Effector memory CD8-positive, alpha-beta T cell (primary cell): ENCODE measurements at regions not wholly inside any gene's neighbourhood (a gene's known extent, or its start where the extent isn't known, plus 50 kb on each side); places are given as distances from the start of the nearest gene placed in this dataset.

Experiments
- ATAC-seq: fragments of 150-1000 bp; cut with Tn5 transposase; replicated peaks from 2 replicates; pipeline ENCODE4 v1.10.0; 2021; ENCODE audit warnings: mild to moderate bottlenecking, moderate library complexity
- DNase-seq, 3 experiments: peaks; one replicate each; pipeline ENCODE4 v3.0.0; 2021
- H3K27ac Mint-ChIP-seq, 2 donors: one replicate each; pipeline ENCODE4 v1.8.0; 2022; ENCODE audit warnings: mild to moderate bottlenecking in 2 of 2, mixed read lengths in 2 of 2, moderate library complexity in 2 of 2
- H3K27me3 Mint-ChIP-seq, 2 donors: one replicate each; pipeline ENCODE4 v1.8.0; 2022; ENCODE audit warnings: mixed read lengths in 2 of 2
- H3K36me3 Mint-ChIP-seq: one replicate; pipeline ENCODE4 v1.8.0; 2022; ENCODE audit warnings: mild to moderate bottlenecking, moderate library complexity, mixed read lengths; ENCODE audit not compliant: insufficient read depth
- H3K4me1 Mint-ChIP-seq, 2 donors: one replicate each; pipeline ENCODE4 v1.8.0; 2022; ENCODE audit warnings: low read depth in 2 of 2, mixed read lengths in 2 of 2
- H3K4me3 Mint-ChIP-seq, 2 donors: one replicate each; pipeline ENCODE4 v1.8.0; 2022; ENCODE audit warnings: mild to moderate bottlenecking in 2 of 2, mixed read lengths in 2 of 2, moderate library complexity in 2 of 2
- H3K9me3 Mint-ChIP-seq, 2 donors: one replicate each; pipeline ENCODE4 v1.8.0; 2022; ENCODE audit warnings: mixed read lengths in 2 of 2

DNA sequence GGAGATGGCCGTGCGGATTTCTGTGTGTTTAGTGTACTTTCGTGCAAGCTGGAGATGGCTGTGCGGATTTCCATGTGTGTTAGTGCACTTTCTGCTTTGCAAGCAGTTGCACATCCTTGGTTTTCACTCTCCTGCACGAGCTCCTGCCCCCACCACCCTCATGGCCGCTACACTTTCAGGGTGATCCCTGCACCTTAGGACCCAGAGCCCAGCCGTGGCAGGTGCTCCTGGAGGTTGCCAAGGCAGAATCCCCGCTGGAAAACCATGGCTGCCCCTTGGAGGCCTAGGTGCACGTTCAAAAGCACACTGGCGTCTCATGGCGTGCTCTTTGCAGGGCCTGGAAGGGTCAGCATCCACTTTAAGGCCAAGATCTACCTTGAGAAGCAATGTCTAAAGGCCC, 311.0 kb upstream of the TNRC6C start:
- Mint-ChIP-seq H3K27me3 (no peaks in the 10 kb centered on the region), H3K4me1 (peaks cover 15 to 24% of the 10 kb centered on the region in 2 donors), H3K27ac (no peak overlapping the region), H3K9me3 (no peaks in the 10 kb centered on the region), H3K4me3 (no peak overlapping the region), H3K36me3 (no peaks in the 10 kb centered on the region)
- ATAC-seq (no peak), DNase-seq (no peak)

DNA sequence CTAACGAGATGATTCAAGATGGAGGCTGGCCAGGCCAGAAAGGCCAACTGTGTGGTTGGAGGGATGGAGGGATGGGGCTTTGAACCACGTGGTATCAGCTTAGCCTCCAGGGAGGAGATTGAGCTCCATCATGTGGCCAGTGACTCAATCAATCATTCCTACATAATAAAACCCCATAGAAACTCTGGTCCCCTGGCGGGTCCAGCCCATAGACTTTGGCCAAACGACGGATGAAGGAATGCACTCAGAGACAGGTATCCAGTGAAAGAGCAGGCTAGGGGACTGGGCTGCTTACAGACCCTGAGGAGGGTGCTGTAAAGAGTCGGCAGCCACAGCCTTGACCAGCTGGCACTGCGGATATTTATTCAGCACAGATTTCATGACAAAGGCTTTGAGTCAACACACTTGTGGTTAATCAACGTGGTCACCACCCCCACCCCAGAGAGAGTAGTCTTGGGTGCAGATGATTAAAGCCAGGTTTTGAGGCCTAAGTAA, 308.7 kb upstream of the TNRC6C start:
- Mint-ChIP-seq H3K4me3 (no peak overlapping the region), H3K9me3 (no peaks in the 10 kb centered on the region), H3K27me3 (peaks cover under 1 to 3% of the 10 kb centered on the region in 2 donors), H3K4me1 (peaks cover 14 to 22% of the 10 kb centered on the region in 2 donors), H3K36me3 (no peaks in the 10 kb centered on the region), H3K27ac (no peak overlapping the region)
- no peak for DNase-seq
- no peak for ATAC-seq

DNA sequence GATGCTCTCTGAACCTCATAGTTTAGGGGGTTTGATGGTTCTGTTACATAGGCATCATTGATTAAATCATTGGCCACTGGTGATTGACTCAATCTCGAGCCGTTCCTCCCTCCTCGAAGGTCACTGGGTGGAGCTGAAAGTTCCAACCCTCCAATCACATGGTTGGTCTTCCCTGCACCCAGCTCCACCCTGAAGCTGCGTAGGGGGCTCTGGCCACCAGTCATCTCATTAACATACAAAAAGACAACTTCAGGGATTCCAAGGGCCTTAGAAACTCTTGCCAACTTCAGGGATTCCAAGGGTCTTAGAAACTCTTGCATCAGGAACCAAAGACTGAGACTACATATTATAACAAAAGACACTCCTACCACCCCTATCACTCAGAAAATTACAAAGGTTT, 306.5 kb upstream of the TNRC6C start:
- Mint-ChIP-seq H3K4me3 (no peak overlapping the region), H3K9me3 (no peaks in the 10 kb centered on the region), H3K36me3 (no peaks in the 10 kb centered on the region), H3K27me3 (peaks cover 6 to 25% of the 10 kb centered on the region in 2 donors), H3K4me1 (peaks cover 1 to 7% of the 10 kb centered on the region in 2 donors), H3K27ac (no peak overlapping the region)
- no peak for ATAC-seq
- DNase-seq, result no peak

DNA sequence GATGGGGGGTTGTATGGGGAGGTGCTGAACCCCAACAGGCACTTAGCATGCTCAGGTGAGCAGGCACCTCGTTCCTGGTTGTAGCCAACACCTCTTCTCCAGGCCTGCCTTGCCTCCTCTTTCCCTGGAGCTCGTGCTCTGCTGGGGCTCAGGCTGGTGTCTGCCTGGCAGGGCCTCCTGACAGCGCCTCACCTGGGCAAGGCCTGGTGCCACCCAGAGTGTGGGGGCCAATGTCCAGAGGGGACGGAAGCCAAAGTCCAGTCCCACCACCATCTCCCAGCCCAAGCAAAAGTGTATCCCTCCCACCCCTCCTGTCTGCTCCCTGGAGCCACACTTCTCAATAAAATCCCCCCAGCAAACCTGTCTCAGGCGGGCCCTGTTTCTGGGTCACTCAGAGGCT, 304.2 kb upstream of the TNRC6C start:
- ATAC-seq (no peak), DNase-seq (no peak)
- Mint-ChIP-seq H3K27me3 (peaks cover 25 to 47% of the 10 kb centered on the region in 2 donors), H3K27ac (no peak overlapping the region), H3K4me3 (no peak overlapping the region), H3K36me3 (no peaks in the 10 kb centered on the region), H3K9me3 (peaks cover 0 to 2% of the 10 kb centered on the region in 2 donors), H3K4me1 (peaks cover under 1 to 2% of the 10 kb centered on the region in 2 donors)

DNA sequence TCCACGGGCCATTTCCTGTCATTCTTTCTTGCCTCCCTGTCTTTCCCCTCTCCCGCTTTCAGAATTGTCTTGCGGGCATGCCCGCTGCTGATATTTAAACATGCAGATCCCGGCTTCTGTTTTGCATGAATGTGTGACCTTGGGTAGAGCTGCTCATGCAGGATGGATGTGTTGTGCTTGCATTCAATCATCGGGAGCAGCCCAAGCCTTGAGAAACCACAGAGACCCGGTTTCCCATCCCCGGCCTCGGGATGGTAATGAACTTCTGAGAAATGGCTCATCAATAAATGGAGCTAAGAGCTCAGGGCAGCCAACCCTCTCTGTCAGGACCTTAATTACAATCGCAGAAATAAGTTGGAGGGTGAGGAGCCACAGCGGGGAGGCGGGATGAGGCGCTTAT, 303.7 kb upstream of the TNRC6C start:
- H3K4me1 Mint-ChIP-seq, result no peaks in the 10 kb centered on the region
- DNase-seq (no peak), ATAC-seq (no peak)
- H3K27ac Mint-ChIP-seq, result no peak overlapping the region
- H3K27me3 Mint-ChIP-seq, result peaks cover 25 to 47% of the 10 kb centered on the region in 2 donors
- H3K36me3 Mint-ChIP-seq, result no peaks in the 10 kb centered on the region
- no peak overlapping the region for H3K4me3 Mint-ChIP-seq
- H3K9me3 Mint-ChIP-seq, result peaks cover 0 to 2% of the 10 kb centered on the region in 2 donors

DNA sequence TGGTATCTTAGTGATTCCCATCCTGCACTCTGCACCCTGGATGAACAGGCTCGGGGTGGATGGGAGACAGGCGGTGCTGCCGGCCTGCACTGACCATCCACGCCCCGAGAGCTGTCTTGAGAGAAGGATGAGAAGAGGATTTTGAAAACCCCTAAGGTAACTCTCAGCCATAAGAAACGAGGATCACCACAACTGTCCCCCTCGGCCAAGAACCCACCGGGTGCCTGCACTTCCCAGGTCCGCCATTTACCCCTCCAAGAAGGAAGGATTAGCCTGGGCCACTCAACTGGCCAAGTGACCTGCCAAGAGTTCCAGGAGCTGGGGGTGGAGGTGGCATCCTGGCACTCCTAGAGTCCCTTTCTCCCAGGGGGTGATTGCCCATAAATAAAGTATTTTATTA, 302.4 kb upstream of the TNRC6C start:
- DNase-seq (no peak), ATAC-seq (no peak)
- H3K4me1 Mint-ChIP-seq, result no peaks in the 10 kb centered on the region
- H3K4me3 Mint-ChIP-seq, result no peak overlapping the region
- no peak overlapping the region for H3K27ac Mint-ChIP-seq
- no peaks in the 10 kb centered on the region for H3K36me3 Mint-ChIP-seq
- H3K9me3 Mint-ChIP-seq, result peaks cover 0 to 2% of the 10 kb centered on the region in 2 donors
- H3K27me3 Mint-ChIP-seq, result peaks cover 25 to 47% of the 10 kb centered on the region in 2 donors

DNA sequence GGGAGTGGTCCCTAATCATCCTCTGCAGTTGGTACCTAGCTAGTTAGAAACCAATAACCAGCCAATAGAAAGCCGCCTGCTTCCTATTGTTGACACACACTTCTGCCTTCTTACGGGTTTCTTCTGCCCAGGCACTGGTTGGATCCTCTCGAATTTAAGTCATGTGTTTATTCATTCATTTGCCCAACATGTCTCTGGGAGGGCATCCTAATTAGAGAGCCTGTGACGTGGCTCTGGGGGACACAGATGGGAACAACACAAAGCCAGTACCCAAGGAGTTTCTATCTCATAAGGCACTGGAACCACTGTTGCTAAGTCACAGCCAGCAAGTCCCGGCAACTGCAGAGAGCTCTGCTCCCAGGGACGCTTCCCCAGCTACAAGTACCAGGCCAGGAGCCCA, 300.7 kb upstream of the TNRC6C start:
- Mint-ChIP-seq H3K27ac (no peak overlapping the region), H3K27me3 (peaks cover 25 to 47% of the 10 kb centered on the region in 2 donors)

DNA sequence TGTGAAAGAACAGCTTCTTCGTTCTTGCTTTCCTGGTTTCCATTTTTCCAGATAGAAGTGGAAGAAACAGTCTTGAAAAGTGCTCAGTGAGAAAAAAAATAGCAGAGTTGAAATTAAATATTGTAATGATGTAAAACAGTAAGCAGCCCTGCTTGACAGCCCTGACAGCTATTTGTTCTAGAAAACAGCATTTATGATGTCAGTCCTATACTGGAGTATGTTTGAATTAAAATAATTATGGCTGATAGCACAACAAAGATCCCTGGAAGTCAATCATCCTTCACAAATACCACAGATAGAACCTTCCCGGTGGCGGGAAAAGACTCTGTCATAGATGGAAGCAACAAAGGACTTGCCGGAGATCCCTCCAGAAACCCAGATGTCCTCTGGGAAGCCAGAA, 298.0 kb upstream of the TNRC6C start:
- Mint-ChIP-seq H3K27ac (no peak overlapping the region), H3K4me1 (peaks cover 0 to 4% of the 10 kb centered on the region in 2 donors), H3K36me3 (no peaks in the 10 kb centered on the region), H3K27me3 (peaks cover 21 to 37% of the 10 kb centered on the region in 2 donors), H3K4me3 (no peak overlapping the region), H3K9me3 (peaks cover 0 to 2% of the 10 kb centered on the region in 2 donors)
- ATAC-seq, result no peak
- DNase-seq, result no peak

More for the DNA sequence above, 300.7 kb upstream of the TNRC6C start:
- Mint-ChIP-seq H3K36me3 (no peaks in the 10 kb centered on the region), H3K4me3 (no peak overlapping the region), H3K9me3 (peaks cover 0 to 2% of the 10 kb centered on the region in 2 donors), H3K4me1 (no peaks in the 10 kb centered on the region)
- DNase-seq, result no peak
- no peak for ATAC-seq

DNA sequence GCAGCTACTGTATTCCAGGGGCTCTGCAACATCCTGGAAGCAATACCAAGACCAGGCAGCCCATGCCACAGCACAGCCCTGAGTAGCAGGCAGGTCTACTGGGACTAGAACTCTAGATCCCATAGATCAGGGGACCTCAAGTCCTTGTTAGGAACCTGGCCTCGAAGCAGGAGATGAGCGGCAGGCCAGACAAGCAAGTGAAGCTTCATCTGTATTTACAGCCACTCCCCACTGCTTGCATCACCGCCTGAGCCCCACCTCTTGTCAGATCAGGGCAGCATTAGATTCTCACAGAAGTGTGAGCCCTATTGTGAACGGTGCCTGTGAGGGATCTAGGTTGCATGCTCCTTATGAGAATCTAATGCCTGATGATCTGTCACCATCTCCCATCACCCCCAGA, 295.7 kb upstream of the TNRC6C start:
- H3K9me3 Mint-ChIP-seq, result peaks cover 0 to 2% of the 10 kb centered on the region in 2 donors
- peaks cover 20 to 22% of the 10 kb centered on the region in 2 donors for H3K4me1 Mint-ChIP-seq
- DNase-seq (no peak), ATAC-seq (no peak)
- H3K4me3 Mint-ChIP-seq, result no peak overlapping the region
- H3K27me3 Mint-ChIP-seq, result peaks cover 11 to 14% of the 10 kb centered on the region in 2 donors
- no peak overlapping the region for H3K27ac Mint-ChIP-seq
- H3K36me3 Mint-ChIP-seq, result peaks cover 4% of the 10 kb centered on the region

DNA sequence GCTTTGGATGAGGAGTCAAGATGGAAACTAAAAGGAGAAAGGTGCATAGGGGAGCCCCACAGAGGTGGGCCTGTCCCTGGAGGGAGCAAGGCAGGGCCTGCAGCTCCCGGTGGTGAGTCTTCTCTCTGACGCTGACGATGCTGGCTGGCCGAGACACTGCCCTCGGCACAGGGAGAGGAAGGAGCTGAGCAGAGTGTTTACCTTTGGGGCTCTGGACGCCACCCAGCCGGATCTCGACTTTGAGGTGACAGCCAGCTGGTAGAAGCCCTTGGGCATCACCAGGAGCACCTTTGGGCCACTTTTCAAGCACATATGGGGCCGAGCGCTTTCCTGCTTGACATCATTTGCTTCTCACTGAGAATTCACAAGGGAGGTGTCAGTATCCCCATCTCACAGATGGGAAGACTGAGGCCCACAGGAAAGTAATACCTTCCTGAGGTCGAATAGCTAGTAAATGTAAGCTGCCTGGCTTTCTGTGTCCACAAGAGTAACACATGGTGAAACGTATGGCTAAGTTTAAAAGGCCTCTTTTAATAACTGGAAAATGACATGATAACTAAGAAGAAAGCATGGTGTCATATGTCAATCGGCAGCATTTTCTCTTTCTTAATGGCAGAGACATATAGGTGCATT, 294.3 kb upstream of the TNRC6C start:
- Mint-ChIP-seq H3K4me3 (no peak overlapping the region), H3K9me3 (no peaks in the 10 kb centered on the region), H3K27me3 (peaks cover 0 to under 1% of the 10 kb centered on the region in 2 donors), H3K36me3 (peaks cover 4% of the 10 kb centered on the region), H3K4me1 (peaks cover 24 to 29% of the 10 kb centered on the region in 2 donors), H3K27ac (no peak overlapping the region)
- ATAC-seq (no peak), DNase-seq (no peak)

DNA sequence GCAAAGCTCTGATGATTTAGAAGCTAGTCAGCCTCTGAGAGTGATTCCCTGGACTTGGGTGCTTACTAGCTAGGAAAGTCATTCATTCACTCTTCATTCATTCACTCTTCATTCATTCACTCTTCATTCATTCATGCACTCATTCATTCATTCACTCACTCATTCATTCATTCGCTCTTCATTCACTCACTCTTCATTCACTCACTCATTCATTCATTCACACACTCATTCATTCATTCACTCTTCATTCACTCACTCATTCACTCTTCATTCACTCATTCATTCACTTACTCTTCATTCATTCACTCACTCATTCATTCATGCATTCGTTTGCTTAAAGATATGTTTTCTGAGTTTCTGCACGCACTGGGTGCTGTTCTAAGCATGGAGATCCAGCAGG, 292.7 kb upstream of the TNRC6C start:
- peaks cover 24 to 36% of the 10 kb centered on the region in 2 donors for H3K4me1 Mint-ChIP-seq
- H3K27ac Mint-ChIP-seq, result peak overlapping the region; percentile 88 to 96
- H3K9me3 Mint-ChIP-seq, result no peaks in the 10 kb centered on the region
- no peak for DNase-seq
- peak overlapping the region; percentile 85 to 94 for H3K4me3 Mint-ChIP-seq
- peaks cover 4% of the 10 kb centered on the region for H3K36me3 Mint-ChIP-seq
- H3K27me3 Mint-ChIP-seq, result no peaks in the 10 kb centered on the region
- ATAC-seq, result no peak

DNA sequence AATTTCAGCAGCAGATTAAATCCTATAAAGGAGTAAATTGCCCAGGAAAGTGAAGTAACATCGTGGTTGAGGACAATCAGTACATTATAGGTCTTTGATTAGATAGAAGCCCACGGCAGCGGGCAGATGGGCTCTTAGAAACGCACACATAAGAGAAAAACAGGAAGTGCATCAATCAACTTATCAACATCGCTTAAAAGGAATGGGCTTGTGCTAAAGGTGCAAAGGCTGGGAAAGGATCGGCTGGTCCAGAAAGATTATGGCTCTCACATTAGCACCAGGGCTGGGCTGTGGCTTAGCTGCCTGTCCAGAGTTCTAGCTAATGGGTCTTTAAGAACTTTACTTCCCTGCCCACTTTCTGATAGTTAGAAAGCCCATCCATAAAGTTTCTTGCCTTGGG, 292.0 kb upstream of the TNRC6C start:
- H3K4me1 Mint-ChIP-seq, result peaks cover 24 to 39% of the 10 kb centered on the region in 2 donors
- H3K9me3 Mint-ChIP-seq, result no peaks in the 10 kb centered on the region
- H3K27ac Mint-ChIP-seq, result peak overlapping the region; percentile 88 to 96

DNA sequence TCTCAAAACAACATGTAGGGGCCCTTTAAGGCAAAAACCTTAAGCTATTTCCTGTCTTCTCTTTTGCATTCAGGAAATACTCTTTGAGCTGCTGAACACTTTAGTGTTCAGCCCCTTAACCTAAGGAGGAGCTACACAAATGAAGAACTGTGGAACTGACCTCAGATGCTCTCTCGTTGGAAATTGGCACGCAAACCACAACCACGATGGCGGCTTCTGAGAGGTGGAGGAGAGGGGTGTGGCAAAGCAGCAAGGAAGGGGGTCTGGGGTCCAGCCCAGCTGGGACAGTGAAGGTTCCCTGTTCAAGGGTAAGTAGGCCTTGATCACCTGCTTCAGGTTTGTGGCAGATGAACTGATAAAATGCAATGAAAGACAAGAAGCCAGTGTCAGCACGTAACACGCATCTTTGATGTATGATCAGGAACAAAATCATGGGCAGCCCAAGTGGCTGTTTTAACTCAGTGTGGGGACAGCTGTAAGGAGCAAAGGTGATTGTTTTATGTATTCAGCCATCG, 291.6 kb upstream of the TNRC6C start:
- DNase-seq (peak; percentile 48 to 60 (median 51)), ATAC-seq (peak; percentile 91)
- H3K27me3 Mint-ChIP-seq, result no peaks in the 10 kb centered on the region
- no peaks in the 10 kb centered on the region for H3K9me3 Mint-ChIP-seq
- peak overlapping the region; percentile 88 to 96 for H3K27ac Mint-ChIP-seq
- H3K36me3 Mint-ChIP-seq, result peaks cover 4% of the 10 kb centered on the region
- peak overlapping the region; percentile 85 to 94 for H3K4me3 Mint-ChIP-seq
- H3K4me1 Mint-ChIP-seq, result peaks cover 24 to 43% of the 10 kb centered on the region in 2 donors

More for the DNA sequence above, 292.0 kb upstream of the TNRC6C start:
- Mint-ChIP-seq H3K27me3 (no peaks in the 10 kb centered on the region), H3K4me3 (peak overlapping the region; percentile 85 to 94), H3K36me3 (peaks cover 4% of the 10 kb centered on the region)
- ATAC-seq (peak; percentile 14), DNase-seq (no peak)

DNA sequence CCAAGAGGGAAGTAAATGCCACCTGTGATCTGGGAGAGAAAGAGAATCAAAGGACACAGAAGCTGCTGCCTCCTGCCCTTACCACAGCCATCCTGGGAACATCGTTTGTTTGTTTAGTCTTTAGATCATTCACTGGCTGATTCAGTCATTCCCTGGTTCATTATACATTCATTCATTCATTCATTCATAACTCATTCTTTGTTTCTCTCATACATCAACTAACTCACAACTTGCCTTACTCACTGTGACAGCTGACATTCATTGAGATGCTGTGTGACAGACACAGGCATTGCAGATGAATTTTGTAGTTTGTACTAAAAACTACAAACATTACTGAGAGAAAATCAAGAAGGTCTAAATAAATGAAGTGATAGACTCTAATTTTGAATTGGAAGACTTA, 291.0 kb upstream of the TNRC6C start:
- Mint-ChIP-seq H3K9me3 (no peaks in the 10 kb centered on the region), H3K4me3 (peak overlapping the region; percentile 85 to 94), H3K27me3 (no peaks in the 10 kb centered on the region), H3K36me3 (peaks cover 4% of the 10 kb centered on the region), H3K27ac (peak overlapping the region; percentile 88 to 96), H3K4me1 (peaks cover 24 to 44% of the 10 kb centered on the region in 2 donors)
- DNase-seq (no peak), ATAC-seq (no peak)
